COLO668 (cell line): ENCODE measurements at regions not wholly inside any gene's neighbourhood (a gene's known extent, or its start where the extent isn't known, plus 50 kb on each side); places are given as distances from the start of the nearest gene placed in this dataset.
"Not testable (repeated sequence)": the region's sequence is repeated elsewhere in the genome, so short reads cannot be mapped to it uniquely, and the experiment has no call there.

Source experiments
- DNase-seq: peaks from one replicate; lab custom pipeline; 2025; ENCODE audit not compliant: unreplicated experiment; lab: John Stamatoyannopoulos, UW

DNA sequence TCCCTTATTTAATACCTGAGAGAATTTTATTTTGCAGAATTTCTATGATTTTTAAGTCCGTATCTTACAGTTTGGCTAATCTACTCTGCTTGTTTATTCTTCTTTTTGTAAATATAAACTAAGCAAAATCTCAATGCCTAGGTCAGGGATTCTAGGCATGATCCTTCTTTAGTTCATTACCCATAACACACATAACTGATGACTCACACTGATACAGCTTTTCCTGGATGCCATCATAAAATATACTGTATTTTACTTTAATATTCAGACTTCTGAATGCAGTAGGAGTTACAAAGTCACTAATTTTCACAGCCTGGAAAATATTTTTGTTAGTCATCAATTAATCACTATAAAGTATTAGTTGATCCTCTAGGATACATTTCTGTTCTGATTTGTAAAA is 898.2 kb upstream of the RAG2 start:
- DNase-seq = no peak

DNA sequence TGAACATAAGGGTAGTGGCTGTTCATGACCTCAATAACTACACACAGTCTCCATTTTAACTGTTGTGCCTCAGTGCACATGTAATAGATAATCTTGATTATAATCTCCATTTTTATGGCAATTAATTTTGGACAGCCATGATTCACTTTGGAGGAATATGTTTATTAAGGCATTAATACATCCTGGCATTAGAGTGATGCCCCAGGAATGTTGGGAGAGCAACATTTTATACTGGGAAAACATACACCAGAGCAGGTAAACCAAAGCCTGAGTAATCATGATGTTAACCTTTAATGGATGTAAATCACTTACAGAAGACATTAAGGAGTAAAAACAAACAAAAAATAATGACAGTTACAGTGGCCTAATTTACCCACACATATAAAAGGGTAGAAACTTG is 886.3 kb upstream of the RAG2 start:
- DNase-seq = no peak

DNA sequence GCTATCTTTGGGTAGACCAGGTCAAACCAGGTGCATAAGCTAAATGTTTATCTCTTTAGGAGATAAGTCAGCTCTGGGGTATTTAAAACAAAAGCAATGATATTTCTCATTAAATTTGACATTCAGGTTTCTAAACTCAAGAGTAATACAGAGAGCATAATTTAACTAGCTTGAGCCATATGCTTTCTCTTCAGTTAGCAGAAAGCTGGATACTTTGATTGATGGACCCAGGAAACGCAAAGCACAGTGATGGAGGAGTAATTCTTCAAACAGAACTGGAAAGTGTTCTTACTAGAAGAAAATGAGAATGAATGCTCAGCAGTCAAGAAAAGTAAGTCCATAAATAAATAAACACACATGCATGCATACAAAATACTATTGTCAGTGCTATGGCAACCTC is 885.7 kb upstream of the RAG2 start:
- no peak for DNase-seq

DNA sequence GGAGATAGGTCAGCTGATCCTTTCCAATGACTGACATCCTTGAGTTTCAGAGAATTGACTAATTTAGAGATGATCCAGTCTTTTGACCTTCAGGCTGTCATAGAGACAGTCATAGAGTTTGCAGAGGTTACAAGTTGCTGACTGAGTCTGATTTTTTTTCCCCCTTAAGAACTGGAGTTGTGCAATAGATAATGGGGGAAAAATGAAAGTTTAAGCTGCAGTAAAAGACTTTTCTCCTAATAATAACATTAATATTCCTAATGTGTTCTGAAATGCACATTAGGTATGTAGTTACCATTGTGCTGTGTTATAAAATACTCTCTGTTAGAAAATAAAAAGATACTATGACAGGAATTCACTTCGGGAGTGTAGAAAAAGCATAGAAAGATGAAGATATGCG is 876.9 kb upstream of the RAG2 start:
- DNase-seq = no peak

DNA sequence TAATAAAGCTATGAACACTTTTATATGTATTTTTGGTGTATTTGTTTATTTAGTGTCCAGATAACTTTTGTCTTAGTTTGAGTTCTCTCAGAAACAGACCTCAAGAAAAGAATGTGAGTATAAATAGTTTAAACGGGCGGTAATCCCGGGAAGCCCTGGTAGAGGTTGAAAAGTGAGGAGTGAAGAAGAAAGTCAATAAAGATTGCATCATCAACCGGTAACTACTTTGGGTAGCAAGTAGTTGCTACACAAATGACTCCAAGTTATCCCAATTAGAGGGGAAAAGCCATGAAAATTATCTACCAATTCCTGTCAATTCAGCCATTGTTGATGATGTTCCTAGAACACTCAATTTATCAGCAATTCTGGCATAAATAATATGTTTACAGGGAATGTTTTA is 870.3 kb upstream of the RAG2 start:
- no peak for DNase-seq

DNA sequence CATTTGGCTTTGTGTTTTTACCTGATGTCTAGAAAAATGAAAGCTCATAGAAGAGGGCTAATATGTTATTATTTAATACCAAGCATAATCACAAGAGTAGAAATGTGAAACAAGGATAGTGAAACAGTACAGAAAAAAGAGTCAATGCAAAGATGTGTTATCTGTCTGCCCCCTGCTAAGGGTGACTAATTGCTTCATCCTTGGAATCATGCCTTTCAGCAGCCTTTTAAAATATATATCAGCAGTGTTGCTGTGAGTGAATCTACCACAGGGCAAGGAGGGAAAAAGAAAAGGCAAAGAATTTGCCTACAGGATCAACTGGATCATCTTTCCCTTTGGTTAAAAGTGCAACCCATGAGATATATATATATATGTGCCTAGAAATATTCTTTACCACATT is 867.2 kb upstream of the RAG2 start:
- no peak for DNase-seq

DNA sequence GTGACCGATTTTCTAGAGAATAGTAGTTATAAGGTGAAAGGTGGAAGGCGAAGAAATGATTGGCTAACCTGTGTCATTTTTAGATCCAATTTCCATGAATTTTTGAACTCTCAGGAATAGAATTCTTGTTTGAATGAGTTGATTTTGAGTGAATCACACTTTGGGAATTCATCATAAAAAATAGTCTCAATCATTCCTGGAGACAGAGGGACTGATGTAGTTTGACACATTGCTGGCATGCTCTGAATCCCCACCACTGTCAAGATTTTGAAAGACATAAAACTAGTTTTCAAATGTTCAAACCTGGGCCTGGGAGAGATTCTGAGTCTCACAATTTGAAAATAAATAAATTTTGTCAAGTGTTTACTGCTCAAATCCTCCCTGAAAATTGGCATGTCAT is 861.4 kb upstream of the RAG2 start:
- no peak for DNase-seq

DNA sequence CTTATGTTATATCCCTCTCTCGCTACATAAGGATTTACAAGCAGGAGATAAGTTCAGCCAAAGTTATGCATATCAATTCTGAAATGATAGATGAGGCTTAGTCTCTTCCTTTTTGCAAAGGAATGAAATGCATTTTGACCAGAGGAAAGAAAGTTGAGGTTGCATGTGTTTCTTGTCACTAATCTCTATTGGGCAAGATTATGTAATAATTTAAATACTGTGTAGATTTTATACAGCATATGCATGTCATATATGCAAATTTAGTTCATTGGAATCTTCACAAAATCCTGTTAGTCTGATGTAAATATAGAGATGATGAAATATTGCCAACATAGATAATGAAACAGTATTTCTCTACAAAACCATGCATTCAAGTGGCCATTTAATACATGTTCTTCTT is 858.7 kb upstream of the RAG2 start:
- DNase-seq = no peak

DNA sequence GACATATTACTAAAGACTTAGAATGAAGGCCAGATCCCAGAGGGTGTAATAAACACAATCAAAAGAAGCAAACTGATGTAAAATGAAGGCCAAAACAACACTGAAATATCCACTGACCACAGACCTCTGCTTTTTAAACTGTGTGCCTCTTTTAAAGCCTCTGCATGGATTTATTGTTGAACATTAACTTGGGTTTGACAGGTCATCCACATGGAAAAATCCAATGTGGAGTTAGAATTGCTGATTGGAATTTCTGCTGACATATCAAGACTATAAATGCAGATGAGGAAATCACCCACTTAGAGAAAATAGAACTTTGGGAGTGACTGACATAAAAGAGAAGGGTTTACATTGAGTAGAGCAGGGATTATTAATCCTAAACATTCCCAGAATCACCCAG is 853.9 kb upstream of the RAG2 start:
- DNase-seq = no peak

DNA sequence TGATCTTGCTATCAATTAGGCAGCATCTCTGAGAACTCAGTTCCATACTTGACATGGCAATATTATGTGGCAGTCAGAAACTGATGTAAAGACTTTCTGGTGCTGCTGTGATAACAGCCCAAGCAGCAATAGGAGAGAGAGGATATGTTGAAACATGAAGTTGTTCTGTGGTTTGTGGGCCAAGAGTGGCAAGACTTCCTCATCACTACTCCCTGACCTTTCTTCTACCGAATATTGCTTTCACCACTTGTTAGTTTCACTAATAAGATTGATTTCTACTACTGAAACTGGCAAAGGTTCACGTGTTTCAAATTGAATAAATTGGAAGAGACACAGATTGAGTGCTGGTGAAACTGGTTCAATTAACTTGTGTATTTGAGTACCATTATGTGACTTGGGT is 852.6 kb upstream of the RAG2 start:
- DNase-seq = no peak

DNA sequence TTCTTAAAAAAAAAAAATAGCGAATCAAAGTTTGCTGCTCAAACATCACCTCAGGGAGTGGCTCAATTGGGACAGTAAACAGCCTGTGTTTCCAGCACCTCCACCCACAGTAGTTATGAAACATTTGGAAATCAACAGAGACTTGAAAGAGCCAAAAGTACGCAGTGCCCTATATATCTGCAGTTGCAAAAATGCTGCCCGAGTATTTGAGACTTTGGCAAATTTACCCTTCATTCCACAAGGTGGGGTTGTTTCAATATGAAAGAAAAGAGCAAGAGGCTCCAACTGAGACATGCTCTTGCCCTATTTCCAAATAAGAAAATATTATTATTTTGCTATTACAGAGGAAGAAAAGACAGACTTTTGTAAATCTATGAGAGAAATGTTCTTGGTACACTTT is 851.1 kb upstream of the RAG2 start:
- DNase-seq = no peak

DNA sequence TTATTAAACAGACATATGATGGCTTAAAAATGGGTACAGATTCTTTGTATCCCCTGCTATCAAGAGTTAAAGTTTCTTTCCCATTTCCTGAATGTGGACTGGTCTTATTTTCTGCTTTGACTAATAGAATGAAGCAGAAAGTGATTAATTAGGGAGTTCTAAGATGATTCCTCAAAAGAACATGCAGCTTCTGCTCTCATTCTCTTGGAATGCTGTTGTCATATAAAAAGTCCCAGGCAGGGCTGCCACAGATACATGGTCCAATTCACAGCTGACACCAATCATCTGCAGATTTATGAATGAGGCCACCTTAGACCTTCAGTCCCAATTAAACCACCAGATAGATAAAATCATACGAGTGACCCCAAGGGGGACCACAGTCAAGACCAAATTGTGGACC is 844.5 kb upstream of the RAG2 start:
- no peak for DNase-seq

DNA sequence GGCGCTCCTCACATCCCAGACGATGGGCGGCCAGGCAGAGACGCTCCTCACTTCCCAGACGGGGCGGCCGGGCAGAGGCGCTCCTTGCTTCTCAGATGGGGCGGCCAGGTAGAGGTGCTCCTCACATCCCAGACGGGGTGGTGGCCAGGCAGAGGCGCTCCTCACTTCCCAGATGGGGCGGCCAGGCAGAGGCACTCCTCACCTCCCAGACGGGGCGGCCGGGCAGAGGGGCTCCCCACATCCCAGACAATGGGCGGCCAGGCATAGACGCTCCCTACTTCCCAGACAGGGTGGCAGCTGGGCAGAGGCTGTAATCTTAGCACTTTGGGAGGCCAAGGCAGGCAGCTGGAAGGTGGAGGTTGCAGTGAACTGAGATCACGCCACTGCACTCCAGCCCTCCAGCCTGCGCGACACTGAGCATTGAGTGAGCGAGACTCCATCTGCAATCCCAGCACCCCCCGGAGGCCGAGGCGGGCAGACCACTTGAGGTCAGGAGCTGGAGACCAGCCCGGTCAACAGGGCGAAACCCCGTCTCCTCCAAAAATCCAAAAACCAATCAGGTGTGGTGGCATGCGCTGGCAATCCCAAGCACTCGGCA is 833.7 kb upstream of the RAG2 start:
- DNase-seq = not testable (repeated sequence)

DNA sequence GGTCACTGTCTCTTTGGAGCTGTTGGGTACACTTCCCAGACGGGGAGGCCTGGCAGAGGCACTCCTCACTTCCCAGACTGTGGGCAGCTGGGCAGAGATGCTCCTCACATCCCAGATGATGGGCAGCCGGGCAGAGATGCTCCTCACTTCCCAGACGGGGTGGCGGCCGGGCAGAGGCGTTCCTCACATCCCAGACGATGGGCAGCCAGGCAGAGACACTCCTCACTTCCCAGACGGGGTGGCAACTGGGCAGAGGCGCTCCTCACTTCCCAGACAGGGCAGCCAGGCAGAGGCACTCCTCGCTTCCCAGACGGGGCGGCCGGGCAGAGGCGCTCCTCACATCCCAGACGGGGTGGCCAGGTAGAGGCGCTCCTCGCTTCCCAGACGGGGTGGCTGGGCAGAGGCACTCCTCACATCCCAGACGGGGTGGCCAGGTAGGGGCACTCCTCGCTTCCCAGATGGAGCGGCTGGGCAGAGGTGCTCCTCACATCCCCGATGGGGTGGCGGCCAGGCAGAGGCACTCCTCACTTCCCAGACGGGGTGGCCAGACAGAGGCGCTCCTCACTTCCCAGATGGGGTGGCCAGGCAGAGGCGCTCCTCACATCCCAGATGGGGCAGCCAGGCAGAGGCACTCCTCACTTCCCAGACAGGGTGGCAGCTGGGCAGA is 833.1 kb upstream of the RAG2 start:
- not testable (repeated sequence) for DNase-seq

DNA sequence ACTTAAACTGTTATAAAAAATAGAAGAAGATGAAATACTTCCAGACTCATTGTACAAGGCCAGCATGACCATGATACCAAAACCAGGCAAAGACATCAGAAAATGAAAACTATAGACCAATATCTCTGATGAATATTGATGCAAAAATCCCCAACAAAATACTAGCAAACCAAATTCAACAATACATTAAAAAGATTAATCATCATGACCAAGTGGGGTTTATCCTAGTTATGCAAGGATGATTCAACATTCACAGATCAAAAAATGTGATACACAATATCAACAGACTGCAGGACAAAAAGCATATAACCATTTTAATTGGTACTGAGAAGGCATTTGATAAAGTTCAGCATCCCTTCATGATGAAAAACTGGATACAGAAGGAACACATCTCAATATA is 824.5 kb upstream of the RAG2 start:
- DNase-seq = no peak

DNA sequence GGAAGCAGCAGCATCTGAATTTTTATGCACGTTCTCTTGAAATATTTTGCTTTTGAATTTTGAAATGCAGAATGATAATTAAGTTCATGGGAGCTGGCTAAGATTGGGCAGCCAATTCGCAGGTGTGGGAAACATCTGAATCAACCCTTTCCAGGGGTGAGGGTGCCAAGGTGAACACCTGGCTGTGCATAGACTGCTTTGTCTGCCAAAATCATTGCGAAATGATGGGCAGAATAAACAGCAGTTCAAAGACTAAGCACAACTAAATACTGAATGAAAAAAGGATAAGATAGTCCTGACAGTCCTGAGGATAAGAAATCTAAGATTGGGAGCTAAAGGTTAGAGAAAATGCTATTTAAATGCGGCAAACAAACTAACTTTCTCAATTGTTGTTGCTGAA is 813.3 kb upstream of the RAG2 start:
- DNase-seq = no peak

DNA sequence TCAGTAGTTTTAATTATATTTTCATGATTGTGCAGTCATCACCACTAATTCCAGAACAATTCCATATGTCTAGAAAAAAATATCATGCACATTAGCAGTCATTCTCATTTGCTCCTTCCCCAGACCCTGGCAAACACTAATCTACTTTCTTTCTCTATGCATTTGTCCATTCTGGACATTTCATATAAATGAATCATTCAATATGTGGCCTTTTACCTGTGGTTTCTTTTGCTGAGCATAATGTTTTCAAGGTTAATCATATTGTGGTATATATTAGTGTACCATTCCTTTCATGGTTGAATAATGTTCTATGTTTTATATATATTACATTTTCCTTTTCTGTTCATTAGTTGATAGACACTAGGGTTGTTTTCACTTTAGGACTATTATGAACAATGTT is 811.1 kb upstream of the RAG2 start:
- no peak for DNase-seq

DNA sequence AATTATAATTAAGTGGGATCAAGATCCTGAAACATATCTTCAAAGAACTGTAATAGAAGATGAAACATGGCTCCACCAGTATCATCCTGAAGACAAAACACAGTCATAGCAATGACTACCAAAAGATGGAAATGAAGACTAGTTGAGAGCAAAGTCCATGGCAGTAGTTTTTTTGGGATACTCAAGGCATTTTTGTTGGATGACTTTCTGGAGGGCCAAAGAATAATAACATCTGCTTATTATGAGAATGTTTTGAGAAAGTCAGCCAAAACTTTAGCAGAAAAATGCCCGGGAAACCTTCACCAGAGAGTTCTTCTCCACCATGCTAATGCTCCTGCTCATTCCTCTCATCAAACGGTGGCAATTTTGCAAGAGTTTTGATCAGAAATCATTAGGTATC is 809.4 kb upstream of the RAG2 start:
- DNase-seq = no peak

DNA sequence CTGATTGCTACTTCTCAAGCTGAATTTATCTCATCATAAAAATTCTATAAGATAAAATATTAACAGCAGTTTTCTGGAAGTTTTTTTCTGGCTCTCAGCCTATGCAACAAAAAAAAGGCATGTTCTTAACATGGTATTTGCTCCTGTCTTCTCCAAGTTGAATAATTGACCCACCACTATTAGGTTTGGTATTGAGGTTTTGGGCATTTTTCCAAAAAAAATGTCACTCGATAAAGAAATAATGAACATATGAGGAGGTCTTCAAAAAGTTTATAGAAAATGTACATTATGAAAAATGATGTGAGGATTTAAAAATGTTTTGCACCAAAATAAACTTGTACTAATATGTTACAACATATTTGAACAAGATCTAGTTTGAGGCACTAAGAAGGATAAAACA is 808.6 kb upstream of the RAG2 start:
- no peak for DNase-seq

DNA sequence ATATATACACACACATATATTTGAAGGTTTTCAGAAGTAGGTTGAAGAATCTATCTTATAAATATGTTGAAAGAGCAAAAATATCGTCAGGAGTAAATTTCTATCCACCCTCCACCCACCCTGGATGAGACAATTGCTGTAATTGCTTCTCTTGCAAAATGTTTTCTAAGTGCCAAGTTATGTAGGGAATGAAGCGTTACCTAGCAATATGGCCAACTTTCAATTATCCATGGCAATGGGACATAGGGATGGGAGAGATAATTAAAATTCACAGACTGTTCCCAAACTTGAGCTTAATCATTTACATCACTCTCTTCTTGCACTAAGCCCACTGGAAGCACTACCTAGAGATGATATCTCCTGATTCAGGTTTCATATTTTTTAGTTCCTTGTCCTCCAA is 806.2 kb upstream of the RAG2 start:
- DNase-seq = no peak

DNA sequence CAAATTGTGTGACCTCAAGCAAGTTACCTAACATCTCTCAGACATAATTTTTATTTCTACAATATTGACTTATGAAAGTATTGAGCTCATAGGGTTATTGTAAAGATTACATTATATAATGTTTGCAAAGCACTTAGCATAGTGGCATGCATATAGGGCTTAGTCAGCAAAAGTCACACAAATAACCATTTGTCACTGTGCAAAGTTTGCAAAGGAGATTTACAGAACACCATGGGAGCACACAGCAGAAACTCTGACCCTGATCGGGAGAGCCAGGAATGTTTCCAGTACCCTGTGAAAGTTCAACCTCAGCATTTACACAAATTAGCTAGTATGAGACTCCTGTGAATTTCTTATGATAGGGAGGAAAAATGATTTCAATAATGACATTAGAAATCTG is 804.6 kb upstream of the RAG2 start:
- no peak for DNase-seq

DNA sequence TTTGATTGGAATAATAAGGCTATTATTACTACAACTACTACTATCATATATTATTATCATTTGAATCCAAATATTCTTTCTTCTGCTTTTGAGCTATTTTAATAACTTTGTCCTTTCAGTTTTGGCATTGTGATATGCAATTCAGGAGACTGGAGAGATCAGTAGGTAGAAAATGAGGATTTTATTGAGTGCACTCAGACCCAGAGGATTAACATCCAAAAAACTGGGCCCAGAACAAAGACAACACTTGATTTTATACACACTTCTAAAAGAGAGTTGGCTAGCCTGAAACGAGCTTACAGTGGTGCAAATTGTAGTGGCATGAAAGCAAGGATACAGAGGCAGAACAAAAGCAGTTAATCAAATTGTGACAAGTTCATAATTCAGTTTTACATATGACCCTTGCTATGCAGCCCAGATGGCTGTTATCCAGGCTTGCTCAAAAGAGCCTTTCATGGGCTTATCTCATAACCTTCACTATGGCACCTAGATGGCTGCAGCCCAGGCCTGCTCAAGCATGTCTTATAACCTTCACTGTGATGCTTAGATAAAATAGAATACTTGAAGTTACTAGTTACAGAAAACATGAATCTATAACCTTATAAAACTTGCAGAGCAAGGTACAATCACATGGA is 796.3 kb upstream of the RAG2 start:
- DNase-seq = no peak

DNA sequence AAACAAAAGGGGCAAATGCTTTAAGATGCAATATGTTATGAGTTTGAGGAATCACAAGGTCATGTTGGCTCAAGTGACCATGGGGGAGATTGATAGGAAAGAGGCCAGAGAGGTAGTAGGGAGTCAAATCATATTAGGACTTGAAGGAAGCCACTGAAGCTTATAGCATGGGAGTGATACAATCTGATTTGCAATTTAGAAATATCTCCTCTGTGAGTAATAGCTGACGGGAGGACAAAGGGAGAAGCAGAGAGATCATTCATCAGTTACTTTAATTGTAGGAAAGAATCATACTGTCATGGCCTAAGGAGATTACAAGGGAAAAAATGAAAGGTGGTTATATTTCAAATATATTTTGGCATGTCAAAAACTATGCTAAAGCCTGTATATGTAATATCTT is 793.6 kb upstream of the RAG2 start:
- no peak for DNase-seq
